ENCODE measurements at regions not wholly inside any gene's neighbourhood (a gene's known extent, or its start where the extent isn't known, plus 50 kb on each side); places are given as distances from the start of the nearest gene placed in this dataset.
"Not testable (repeated sequence)": the region's sequence is repeated elsewhere in the genome, so short reads cannot be mapped to it uniquely, and the experiment has no call there.

DNA sequence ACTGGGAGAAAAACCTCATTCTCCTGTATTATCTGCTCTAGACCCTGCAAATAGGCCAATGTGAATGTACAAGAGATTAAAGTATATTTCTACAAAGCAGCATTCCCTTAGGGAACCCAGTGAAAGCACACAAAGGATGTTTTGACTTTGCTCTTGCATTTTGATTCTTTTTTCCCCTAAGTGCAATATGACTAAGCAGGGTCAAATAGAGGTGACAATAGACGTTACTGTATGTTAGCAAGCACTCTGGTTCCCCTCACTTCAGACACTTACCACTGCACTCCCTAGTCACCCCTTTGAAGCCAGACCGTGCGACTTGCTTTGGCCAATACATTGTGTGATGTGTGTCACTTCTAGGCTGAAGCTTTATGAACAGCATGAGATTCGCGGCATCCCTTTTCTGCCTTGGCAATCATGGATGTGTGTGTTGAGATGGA lies 209.7 kb downstream of the RHOU start:
- no peak for DNase-seq
- in situ Hi-C loops (cut with HindIII; ENCODE audit: low pct_ligation_motif_present, low pct_unique_long_range_greater_than_20kb, low sequenced_read_pairs), result no loop called here

GRCh38 chr1:228945885-228946284 lies 210.6 kb downstream of the RHOU start:
- in situ Hi-C loops (cut with HindIII; ENCODE audit: low pct_ligation_motif_present, low pct_unique_long_range_greater_than_20kb, low sequenced_read_pairs), result no loop called here
- no peak for DNase-seq

DNA sequence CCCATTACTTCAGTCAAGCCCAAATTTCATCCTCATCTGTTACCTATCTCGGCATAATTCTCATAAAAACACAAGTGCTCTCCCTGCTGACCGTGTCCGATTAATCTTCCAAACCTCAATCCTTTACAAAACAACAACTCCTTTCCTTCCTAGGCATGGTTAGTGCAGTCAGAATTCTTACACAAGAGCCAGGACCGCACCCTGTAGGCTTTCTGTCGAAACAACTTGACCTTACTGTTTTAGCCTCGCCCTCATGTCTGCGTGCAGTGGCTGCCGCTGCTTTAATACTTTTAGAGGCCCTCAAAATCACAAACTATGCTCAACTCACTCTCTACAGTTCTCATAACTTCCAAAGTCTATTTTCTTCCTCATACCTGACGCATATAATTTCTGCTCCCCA lies 214.3 kb downstream of the RHOU start:
- in situ Hi-C loops (cut with HindIII; ENCODE audit: low pct_ligation_motif_present, low pct_unique_long_range_greater_than_20kb, low sequenced_read_pairs), result not testable (repeated sequence)

GRCh38 chr1:228953207-228953606 lies 217.9 kb downstream of the RHOU start:
- no peak for DNase-seq
- in situ Hi-C loops (cut with HindIII; ENCODE audit: low pct_ligation_motif_present, low pct_unique_long_range_greater_than_20kb, low sequenced_read_pairs), result no loop called here

More for the DNA sequence above, 214.3 kb downstream of the RHOU start:
- not testable (repeated sequence) for DNase-seq

DNA sequence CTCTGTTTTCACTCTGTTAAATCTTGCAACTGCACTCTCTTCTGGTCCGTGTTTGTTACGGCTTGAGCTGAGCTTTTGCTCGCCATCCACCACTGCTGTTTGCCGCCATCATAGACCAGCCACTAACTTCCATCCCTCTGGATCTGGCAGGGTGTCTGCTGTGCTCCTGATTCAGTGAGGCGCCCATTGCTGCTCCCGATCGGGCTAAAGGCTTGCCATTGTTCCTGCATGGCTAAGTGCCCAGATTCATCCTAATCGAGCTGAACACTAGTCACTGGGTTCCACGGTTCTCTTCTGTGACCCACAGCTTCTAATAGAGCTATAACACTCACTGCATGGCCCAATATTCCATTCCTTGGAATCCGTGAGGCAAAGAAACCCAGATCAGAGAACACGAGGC lies 218.5 kb downstream of the RHOU start:
- in situ Hi-C loops (cut with HindIII; ENCODE audit: low pct_ligation_motif_present, low pct_unique_long_range_greater_than_20kb, low sequenced_read_pairs); DNase-seq: not testable (repeated sequence)

DNA sequence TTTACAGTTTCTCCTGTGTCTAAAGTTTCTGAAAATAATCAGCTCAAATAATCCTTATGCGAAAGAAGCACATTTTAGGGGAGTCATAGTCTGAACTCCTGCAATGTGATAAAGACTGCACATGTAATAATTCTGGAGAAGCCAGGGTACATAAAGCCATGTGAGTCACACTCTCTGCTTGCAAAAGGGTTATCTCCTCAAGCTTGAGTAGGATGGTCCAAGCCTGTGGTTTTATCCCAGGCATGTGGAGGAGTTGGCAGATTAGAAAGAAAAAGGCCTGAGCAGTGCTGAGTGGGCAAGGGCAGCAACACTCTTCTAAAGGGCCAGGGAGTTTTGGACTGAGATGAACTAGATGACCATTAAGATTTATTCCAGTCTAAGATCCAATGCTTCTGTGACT lies 220.4 kb downstream of the RHOU start:
- in situ Hi-C loops (cut with HindIII; ENCODE audit: low pct_ligation_motif_present, low pct_unique_long_range_greater_than_20kb, low sequenced_read_pairs), result no loop called here
- no peak for DNase-seq

DNA sequence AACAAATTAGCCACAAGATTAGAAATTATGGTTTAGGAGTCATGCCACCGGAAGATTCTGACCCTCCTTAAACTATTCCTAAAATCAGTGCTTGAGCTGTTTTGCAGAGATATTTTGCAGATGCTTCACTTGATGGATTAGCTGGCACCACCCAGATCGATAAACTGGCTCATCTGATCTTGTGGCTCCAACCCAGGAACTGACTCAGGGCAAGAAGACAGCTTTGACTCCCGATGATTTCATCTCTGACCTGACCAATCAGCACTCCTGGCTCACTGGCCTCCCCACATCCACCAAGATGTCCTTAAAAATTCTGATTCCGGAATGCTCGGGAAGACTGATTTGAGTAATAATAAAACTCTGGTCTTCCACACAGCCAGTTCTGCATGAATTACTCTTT lies 221.6 kb downstream of the RHOU start:
- in situ Hi-C loops (cut with HindIII; ENCODE audit: low pct_ligation_motif_present, low pct_unique_long_range_greater_than_20kb, low sequenced_read_pairs), result no loop called here
- no peak for DNase-seq

GRCh38 chr1:228957535-228957934 lies 222.3 kb downstream of the RHOU start:
- no peak for DNase-seq
- in situ Hi-C loops (cut with HindIII; ENCODE audit: low pct_ligation_motif_present, low pct_unique_long_range_greater_than_20kb, low sequenced_read_pairs), result no loop called here

DNA sequence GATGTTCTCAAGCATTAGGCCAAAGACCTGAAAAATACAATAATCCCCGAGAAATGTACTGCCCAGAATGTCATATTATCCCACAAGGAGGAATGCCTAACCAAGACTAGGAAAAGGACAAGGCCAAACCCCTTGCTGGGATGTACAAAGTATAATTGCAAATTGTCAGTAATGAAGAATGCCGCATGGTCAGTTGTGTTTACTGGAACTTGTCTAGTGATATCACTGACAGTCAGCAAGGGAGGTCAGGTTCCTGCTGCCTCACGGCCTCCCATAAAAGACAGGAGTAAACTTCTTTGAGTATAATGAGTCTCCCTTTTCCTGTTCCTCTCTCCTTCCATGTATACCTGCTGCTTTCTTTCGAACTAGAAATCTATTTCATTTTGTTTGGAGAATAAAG lies 222.8 kb downstream of the RHOU start:
- in situ Hi-C loops (cut with HindIII; ENCODE audit: low pct_ligation_motif_present, low pct_unique_long_range_greater_than_20kb, low sequenced_read_pairs), result no loop called here
- no peak for DNase-seq

- DNase-seq, result no peak
- in situ Hi-C loops (cut with HindIII; ENCODE audit: low pct_ligation_motif_present, low pct_unique_long_range_greater_than_20kb, low sequenced_read_pairs), result no loop called here
These were observed 223.5 kb downstream of the RHOU start for GRCh38 chr1:228958741-228959140.

GRCh38 chr1:228960705-228961104 lies 225.4 kb downstream of the RHOU start:
- in situ Hi-C loops (cut with HindIII; ENCODE audit: low pct_ligation_motif_present, low pct_unique_long_range_greater_than_20kb, low sequenced_read_pairs), result no loop called here
- no peak for DNase-seq

DNA sequence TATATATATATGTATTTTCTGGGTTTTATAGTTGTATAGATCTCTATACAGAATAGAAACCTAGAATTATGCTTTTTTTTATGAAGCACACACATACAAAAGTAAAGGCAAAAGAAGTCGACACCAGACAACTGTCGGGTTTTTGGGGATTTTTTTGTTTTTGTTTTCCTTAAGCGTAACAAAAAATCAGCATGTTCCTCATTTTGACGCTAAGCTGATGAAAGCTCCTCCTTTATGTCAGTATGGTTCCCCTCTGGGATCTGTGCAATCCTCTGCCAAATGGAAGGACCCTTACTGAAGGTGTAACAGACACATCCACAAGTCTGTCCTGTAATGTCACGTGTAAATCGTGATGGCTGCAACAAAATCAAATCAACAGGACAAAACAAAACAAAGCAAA lies 226.2 kb downstream of the RHOU start:
- in situ Hi-C loops (cut with HindIII; ENCODE audit: low pct_ligation_motif_present, low pct_unique_long_range_greater_than_20kb, low sequenced_read_pairs), result no loop called here
- no peak for DNase-seq

GRCh38 chr1:228963795-228964177 lies 228.5 kb downstream of the RHOU start:
- in situ Hi-C loops (cut with HindIII; ENCODE audit: low pct_ligation_motif_present, low pct_unique_long_range_greater_than_20kb, low sequenced_read_pairs), result no loop called here
- DNase-seq, result no peak

- peak; percentile 42 for DNase-seq
- in situ Hi-C loops (cut with HindIII; ENCODE audit: low pct_ligation_motif_present, low pct_unique_long_range_greater_than_20kb, low sequenced_read_pairs), result no loop called here
These were observed 229.2 kb downstream of the RHOU start for GRCh38 chr1:228964178-228965089.

- DNase-seq, result no peak
- in situ Hi-C loops (cut with HindIII; ENCODE audit: low pct_ligation_motif_present, low pct_unique_long_range_greater_than_20kb, low sequenced_read_pairs), result no loop called here
These were observed 233.8 kb downstream of the RHOU start for GRCh38 chr1:228968891-228969606.

GRCh38 chr1:228969953-228970800 lies 234.9 kb downstream of the RHOU start:
- in situ Hi-C loops (cut with HindIII; ENCODE audit: low pct_ligation_motif_present, low pct_unique_long_range_greater_than_20kb, low sequenced_read_pairs), result no loop called here
- DNase-seq, result no peak

DNA sequence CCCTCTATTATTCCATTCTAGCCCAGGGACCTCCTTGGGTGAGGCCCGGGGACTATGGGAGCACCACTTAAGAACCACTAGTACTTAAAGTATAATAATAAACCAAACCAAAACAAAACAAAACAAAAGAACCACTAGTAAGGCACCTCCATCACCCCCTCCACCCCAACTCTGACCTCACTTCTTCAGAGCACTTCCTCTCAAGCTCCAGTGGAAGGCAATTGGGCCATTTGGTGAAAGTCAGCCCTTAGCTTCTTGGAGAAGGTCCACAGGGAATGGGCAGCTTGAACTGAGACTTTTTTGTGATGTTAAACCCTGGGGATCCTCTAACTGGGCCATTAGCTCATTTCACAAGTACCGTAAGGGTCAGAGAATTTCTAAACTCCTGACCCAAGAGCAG lies 237.3 kb downstream of the RHOU start:
- in situ Hi-C loops (cut with HindIII; ENCODE audit: low pct_ligation_motif_present, low pct_unique_long_range_greater_than_20kb, low sequenced_read_pairs), result no loop called here
- no peak for DNase-seq

DNA sequence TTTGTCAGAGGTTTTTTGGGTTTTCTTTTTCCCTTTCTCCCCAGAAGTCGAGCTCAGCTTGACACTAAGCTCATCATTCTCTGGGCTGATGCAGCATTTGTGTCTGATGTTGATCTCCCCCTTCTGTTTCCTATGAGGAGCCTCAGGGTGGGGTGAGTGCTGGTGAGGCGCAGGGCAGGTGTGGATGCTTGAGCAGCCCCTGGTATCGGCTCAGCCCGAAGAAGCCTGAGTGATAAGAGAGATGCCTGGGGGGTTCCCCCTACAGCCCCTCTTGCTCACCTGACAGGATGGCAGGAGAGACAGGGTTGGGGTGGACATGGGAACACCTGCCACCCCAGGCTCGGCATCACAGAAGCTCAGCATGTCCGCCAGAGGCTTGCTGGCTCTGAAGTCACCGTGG lies 239.0 kb downstream of the RHOU start:
- in situ Hi-C loops (cut with HindIII; ENCODE audit: low pct_ligation_motif_present, low pct_unique_long_range_greater_than_20kb, low sequenced_read_pairs), result no loop called here
- DNase-seq, result no peak
